Panc1 (cell line): ENCODE measurements at regions not wholly inside any gene's neighbourhood (a gene's known extent, or its start where the extent isn't known, plus 50 kb on each side); places are given as distances from the start of the nearest gene placed in this dataset.

Source experiments
- ATAC-seq: fragments of 200-7000 bp; cut with Tn5 transposase; 2 replicates; pipeline ENCODE4 v1.9.1; 2020; ENCODE audit warnings: mild to moderate bottlenecking, moderate library complexity
- BruUV-seq: library from RNA; stranded (reverse); fragments of 400-500 nt; replicated peaks from 2 replicates; lab custom pipeline; 2021; lab: Mats Ljungman, UMichigan
- CTCF ChIA-PET: fragments of 300-600 bp; sonication (Branson Sonifier 250); formaldehyde crosslinking; loops from one replicate; lab custom pipeline; 2022; ENCODE audit warnings: antibody characterized with exemption; lab: Charles Lee
- POLR2A ChIA-PET: fragments of 300-600 bp; sonication (Branson Sonifier 250); formaldehyde crosslinking; loops from one replicate; lab custom pipeline; 2022; ENCODE audit warnings: antibody characterized with exemption; lab: Charles Lee
- DNase-seq: peaks from one replicate; pipeline ENCODE4 v3.0.0-alpha.2; 2010; ENCODE audit warnings: low read depth, low spot score
- H3K27ac ChIP-seq: 2 replicates; pipeline ENCODE4 v1.5.1; 2011; ENCODE audit warnings: mild to moderate bottlenecking, low read length, inconsistent platforms
- H3K27me3 ChIP-seq: fragments of 200-500 bp; sonication (Bioruptor generic); 2 replicates; pipeline ENCODE4 v1.6.0; 2014; ENCODE audit warnings: low read length, inconsistent platforms; ENCODE audit not compliant: control insufficient read depth, insufficient read depth
- H3K36me3 ChIP-seq: fragments of 200-500 bp; sonication (Bioruptor generic); 2 replicates; pipeline ENCODE4 v1.5.1; 2014; ENCODE audit warnings: inconsistent platforms, mild to moderate bottlenecking, low read length, moderate library complexity; ENCODE audit not compliant: control insufficient read depth, insufficient read depth
- H3K4me1 ChIP-seq: 2 replicates; pipeline ENCODE4 v1.5.1; 2011; ENCODE audit warnings: inconsistent platforms, mild to moderate bottlenecking, low read length, moderate library complexity; ENCODE audit not compliant: control insufficient read depth, insufficient read depth
- H3K4me3 ChIP-seq, 2 experiments: 2 replicates each; pipeline ENCODE4 v1.5.1; 2011 to 2012; ENCODE audit warnings: low read depth in 2 of 2, low read length in 2 of 2, mild to moderate bottlenecking in 2 of 2, inconsistent platforms in 1 of 2, moderate library complexity in 1 of 2
- H3K9me3 ChIP-seq: fragments of 200-500 bp; sonication (Bioruptor generic); 2 replicates; pipeline ENCODE4 v1.5.1; 2014; ENCODE audit warnings: low read depth, mild to moderate bottlenecking, inconsistent platforms, low read length, moderate library complexity; ENCODE audit not compliant: control insufficient read depth, insufficient read depth
- CTCF ChIP-seq: fragments of 450-650 bp; IDR thresholded peaks from 2 replicates; pipeline ENCODE4 v1.5.1; 2017; ENCODE audit warnings: mild to moderate bottlenecking
- POLR2AphosphoS5 ChIP-seq: IDR thresholded peaks from 2 replicates; pipeline ENCODE4 v1.6.1; 2012; ENCODE audit warnings: mild to moderate bottlenecking, low read depth, low read length, moderate library complexity
- REST ChIP-seq, 2 experiments: IDR thresholded peaks; 2 replicates each; pipeline ENCODE4 v1.6.1; 2011 to 2012; ENCODE audit warnings: low read depth in 2 of 2, control low read depth in 1 of 2, low read length in 1 of 2, mild to moderate bottlenecking in 1 of 2, moderate library complexity in 1 of 2; ENCODE audit not compliant: insufficient read depth in 1 of 2
- SIN3A ChIP-seq: IDR thresholded peaks from 2 replicates; pipeline ENCODE4 v1.6.1; 2012; ENCODE audit warnings: low read depth, mild to moderate bottlenecking, low read length, moderate library complexity, borderline replicate concordance; ENCODE audit not compliant: insufficient read depth
- TCF7L2 ChIP-seq: IDR thresholded peaks from 2 replicates; pipeline ENCODE4 v1.6.1; 2011; ENCODE audit warnings: mild to moderate bottlenecking, low read depth, low read length, inconsistent platforms
- in situ Hi-C: cut with HindIII; loops from 2 replicates; pipeline ENCODE4 v1.10.0; 2016; ENCODE audit warnings: low sequenced_read_pairs, low pct_unique_long_range_greater_than_20kb
- intact Hi-C: fragments of 100-400 bp; cut with micrococcal nuclease; formaldehyde crosslinking; loops from one replicate; pipeline ENCODE4 v1.10.0; 2022; ENCODE audit not compliant: unreplicated experiment

GRCh38 chr11:45028911-45029682 lies 78.4 kb upstream of the TP53I11 start:
- intact Hi-C loops (no loop called here), in situ Hi-C loops (no loop called here)
- H3K4me3 ChIP-seq = no peak overlapping the region
- H3K4me1 ChIP-seq = no peaks in the 10 kb centered on the region
- ChIA-PET CTCF (no interaction called here), POLR2A (no interaction called here)
- peaks cover 4% of the 10 kb centered on the region; the same call in 1 of the 2 replicates for H3K27me3 ChIP-seq
- no peaks in the 10 kb centered on the region for H3K36me3 ChIP-seq
- ATAC-seq (no peak), DNase-seq (no peak)
- TF ChIP-seq POLR2AphosphoS5 (no peak), CTCF (no peak), TCF7L2 (no peak), SIN3A (no peak), REST (IDR thresholded peaks at IDR 0.05; ENCODE audit: insufficient read depth in 1 of 2, low read depth in 2 of 2, low read length in 1 of 2) (no peak)
- no peaks in the 10 kb centered on the region for H3K9me3 ChIP-seq
- no TSS peak for BruUV-seq
- no peak overlapping the region for H3K27ac ChIP-seq

DNA sequence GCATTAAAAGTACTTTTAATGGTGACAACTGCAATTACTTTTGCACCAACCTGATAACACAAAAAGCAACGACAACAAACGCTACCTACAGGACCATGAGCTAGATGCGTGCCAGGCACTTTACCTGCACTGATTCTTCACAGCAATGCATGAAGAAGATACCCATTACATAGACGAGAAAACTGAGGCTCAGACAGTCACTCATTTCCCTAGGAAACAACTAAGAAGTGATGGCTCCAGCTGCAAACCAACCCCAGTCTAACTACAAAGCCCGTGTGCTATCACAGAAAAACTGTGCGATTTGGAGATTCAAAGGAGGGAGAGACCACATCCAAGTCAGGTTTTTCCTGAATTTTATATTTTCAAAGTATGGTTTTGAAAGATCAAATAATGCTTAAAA lies 80.1 kb upstream of the TP53I11 start:
- ATAC-seq (no peak), DNase-seq (no peak)
- H3K27me3 ChIP-seq = peaks cover 4% of the 10 kb centered on the region; the same call in 1 of the 2 replicates
- no peaks in the 10 kb centered on the region for H3K36me3 ChIP-seq
- H3K4me3 ChIP-seq = no peak overlapping the region
- ChIA-PET CTCF (interaction anchor here (0.6 kb wide), 1 partner anchor 17 kb away, joined by 3 read pairs; no protein-coding TSS in a partner anchor), POLR2A (no interaction called here)
- H3K4me1 ChIP-seq = no peaks in the 10 kb centered on the region
- H3K9me3 ChIP-seq = no peaks in the 10 kb centered on the region
- H3K27ac ChIP-seq = no peak overlapping the region
- BruUV-seq = no TSS peak
- intact Hi-C loops (no loop called here), in situ Hi-C loops (no loop called here)
- TF ChIP-seq TCF7L2 (no peak), POLR2AphosphoS5 (no peak), CTCF (no peak), SIN3A (no peak), REST (IDR thresholded peaks at IDR 0.05; ENCODE audit: insufficient read depth in 1 of 2, low read depth in 2 of 2, low read length in 1 of 2) (no peak)
